Astrocyte (in vitro differentiated cells and primary cell): ENCODE measurements at regions not wholly inside any gene's neighbourhood (a gene's known extent, or its start where the extent isn't known, plus 50 kb on each side); places are given as distances from the start of the nearest gene placed in this dataset.

Experiments
- DNase-seq: peaks from one replicate; pipeline ENCODE4 v3.0.0-alpha.2; 2010; ENCODE audit warnings: low read depth
- FAIRE-seq: peaks from 2 replicates; lab custom pipeline; 2011; peaks lifted over from hg19 to GRCh38; lab: Jason Lieb, UNC
- H2AFZ ChIP-seq: 2 replicates; pipeline ENCODE4 v1.6.0; 2012; ENCODE audit warnings: low read depth, low read length, inconsistent platforms
- H3K27ac ChIP-seq: 2 replicates; pipeline ENCODE4 v1.5.1; 2011; ENCODE audit warnings: low read depth, low read length, inconsistent platforms
- H3K27me3 ChIP-seq: 2 replicates; pipeline ENCODE4 v1.6.0; 2011; ENCODE audit warnings: low read length, inconsistent platforms; ENCODE audit not compliant: insufficient read depth
- H3K36me3 ChIP-seq: 2 replicates; pipeline ENCODE4 v1.5.1; 2011; ENCODE audit warnings: low read length, inconsistent platforms; ENCODE audit not compliant: insufficient read depth
- H3K4me1 ChIP-seq: 2 replicates; pipeline ENCODE4 v1.5.1; 2011; ENCODE audit warnings: low read length, inconsistent platforms; ENCODE audit not compliant: insufficient read depth
- H3K4me2 ChIP-seq: 2 replicates; pipeline ENCODE4 v1.6.0; 2012; ENCODE audit warnings: low read length, inconsistent platforms
- H3K4me3 ChIP-seq: 2 replicates; pipeline ENCODE4 v1.5.1; 2011; ENCODE audit warnings: low read depth, mild to moderate bottlenecking, low read length, inconsistent platforms; ENCODE audit not compliant: insufficient read depth
- H3K79me2 ChIP-seq: 2 replicates; pipeline ENCODE4 v1.6.0; 2012; ENCODE audit warnings: mild to moderate bottlenecking, low read length, inconsistent platforms; ENCODE audit not compliant: insufficient read depth
- H3K9ac ChIP-seq: 2 replicates; pipeline ENCODE4 v1.6.0; 2012; ENCODE audit warnings: mild to moderate bottlenecking, low read length, inconsistent platforms
- H3K9me3 ChIP-seq: 2 replicates; pipeline ENCODE4 v1.5.1; 2012; ENCODE audit warnings: low read depth, mild to moderate bottlenecking, low read length, inconsistent platforms; ENCODE audit not compliant: insufficient read depth
- H4K20me1 ChIP-seq: 2 replicates; pipeline ENCODE4 v1.6.0; 2012; ENCODE audit warnings: low read length, inconsistent platforms; ENCODE audit not compliant: insufficient read depth
- H3K27ac Mint-ChIP-seq: one replicate; pipeline ENCODE4 v1.8.0; 2021; ENCODE audit warnings: mild to moderate bottlenecking, mixed read lengths; ENCODE audit not compliant: unreplicated experiment
- H3K27me3 Mint-ChIP-seq: one replicate; pipeline ENCODE4 v1.8.0; 2021; ENCODE audit warnings: low read depth, mixed read lengths; ENCODE audit not compliant: unreplicated experiment
- H3K36me3 Mint-ChIP-seq: one replicate; pipeline ENCODE4 v1.8.0; 2021; ENCODE audit warnings: low read depth, mixed read lengths; ENCODE audit not compliant: unreplicated experiment
- H3K4me1 Mint-ChIP-seq: one replicate; pipeline ENCODE4 v1.8.0; 2021; ENCODE audit warnings: low read depth, mixed read lengths; ENCODE audit not compliant: unreplicated experiment
- H3K4me3 Mint-ChIP-seq: one replicate; pipeline ENCODE4 v1.8.0; 2021; ENCODE audit warnings: mild to moderate bottlenecking, moderate library complexity, mixed read lengths; ENCODE audit not compliant: unreplicated experiment
- H3K9me3 Mint-ChIP-seq: one replicate; pipeline ENCODE4 v1.8.0; 2021; ENCODE audit warnings: mild to moderate bottlenecking, mixed read lengths; ENCODE audit not compliant: unreplicated experiment
- EZH2 ChIP-seq: IDR thresholded peaks from 2 replicates; pipeline ENCODE4 v1.6.1; 2012; ENCODE audit warnings: mild to moderate bottlenecking, low read length, inconsistent platforms; ENCODE audit not compliant: insufficient read depth
- TF ChIP-seq, protein P1 (sequence below): IDR thresholded peaks from 2 replicates; pipeline ENCODE4 v1.5.1; 2011; ENCODE audit warnings: low read depth, mild to moderate bottlenecking, inconsistent platforms, low read length, moderate library complexity; ENCODE audit not compliant: insufficient read depth

DNA sequence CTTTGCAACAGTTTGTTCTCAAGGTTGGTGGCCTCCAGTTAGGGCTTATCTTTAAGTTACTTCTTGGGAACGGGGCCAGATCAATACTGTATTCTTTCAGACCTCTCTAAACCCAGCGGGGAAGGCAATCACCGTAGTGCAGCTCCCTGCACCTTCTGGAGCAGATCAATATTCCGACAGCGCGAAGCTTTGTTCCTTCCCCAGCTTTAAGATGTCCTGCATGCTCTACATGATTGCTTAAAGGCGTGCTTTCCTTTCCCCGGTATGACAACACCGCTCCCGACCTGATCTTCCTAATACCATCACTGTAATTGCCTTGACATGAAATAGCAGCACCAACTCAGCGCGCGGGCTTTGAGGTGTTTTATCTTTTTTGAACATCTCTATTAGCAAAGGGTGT is 755.2 kb downstream of the NR2F2 start:
- DNase-seq (no peak), FAIRE-seq (no peak)
- Histone ChIP-seq H3K4me2 (no peak overlapping the region), H3K9me3 (peaks cover 2% of the 10 kb centered on the region), H3K4me3 (no peak overlapping the region), H2AFZ (no peak overlapping the region), H3K36me3 (no peaks in the 10 kb centered on the region), H3K4me1 (no peaks in the 10 kb centered on the region), H4K20me1 (no peaks in the 10 kb centered on the region), H3K9ac (no peak overlapping the region), H3K79me2 (no peaks in the 10 kb centered on the region), H3K27ac (no peak overlapping the region), H3K27me3 (peaks cover 12% of the 10 kb centered on the region)
- Mint-ChIP-seq H3K4me1 (peaks cover 17% of the 10 kb centered on the region), H3K4me3 (no peak overlapping the region), H3K27ac (no peak overlapping the region), H3K36me3 (no peaks in the 10 kb centered on the region), H3K27me3 (peaks cover 67% of the 10 kb centered on the region), H3K9me3 (no peaks in the 10 kb centered on the region)
- TF ChIP-seq, protein P1, sequence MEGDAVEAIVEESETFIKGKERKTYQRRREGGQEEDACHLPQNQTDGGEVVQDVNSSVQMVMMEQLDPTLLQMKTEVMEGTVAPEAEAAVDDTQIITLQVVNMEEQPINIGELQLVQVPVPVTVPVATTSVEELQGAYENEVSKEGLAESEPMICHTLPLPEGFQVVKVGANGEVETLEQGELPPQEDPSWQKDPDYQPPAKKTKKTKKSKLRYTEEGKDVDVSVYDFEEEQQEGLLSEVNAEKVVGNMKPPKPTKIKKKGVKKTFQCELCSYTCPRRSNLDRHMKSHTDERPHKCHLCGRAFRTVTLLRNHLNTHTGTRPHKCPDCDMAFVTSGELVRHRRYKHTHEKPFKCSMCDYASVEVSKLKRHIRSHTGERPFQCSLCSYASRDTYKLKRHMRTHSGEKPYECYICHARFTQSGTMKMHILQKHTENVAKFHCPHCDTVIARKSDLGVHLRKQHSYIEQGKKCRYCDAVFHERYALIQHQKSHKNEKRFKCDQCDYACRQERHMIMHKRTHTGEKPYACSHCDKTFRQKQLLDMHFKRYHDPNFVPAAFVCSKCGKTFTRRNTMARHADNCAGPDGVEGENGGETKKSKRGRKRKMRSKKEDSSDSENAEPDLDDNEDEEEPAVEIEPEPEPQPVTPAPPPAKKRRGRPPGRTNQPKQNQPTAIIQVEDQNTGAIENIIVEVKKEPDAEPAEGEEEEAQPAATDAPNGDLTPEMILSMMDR = no peak

GRCh38 chr15:97087006-97087741 is 756.7 kb downstream of the NR2F2 start:
- peaks cover 2% of the 10 kb centered on the region for H3K9me3 ChIP-seq
- H3K36me3 ChIP-seq = no peaks in the 10 kb centered on the region
- DNase-seq (peak; percentile 4), FAIRE-seq (no peak)
- no peak overlapping the region for H3K4me3 ChIP-seq
- no peaks in the 10 kb centered on the region for H3K79me2 ChIP-seq
- no peak overlapping the region for H3K4me2 ChIP-seq
- H3K27ac ChIP-seq = no peak overlapping the region
- no peak overlapping the region for H2AFZ ChIP-seq
- no peaks in the 10 kb centered on the region for H4K20me1 ChIP-seq
- H3K36me3 Mint-ChIP-seq = no peaks in the 10 kb centered on the region
- no peak overlapping the region for H3K9ac ChIP-seq
- peaks cover 12% of the 10 kb centered on the region for H3K27me3 ChIP-seq
- no peaks in the 10 kb centered on the region for H3K4me1 ChIP-seq
- H3K9me3 Mint-ChIP-seq = no peaks in the 10 kb centered on the region
- H3K4me3 Mint-ChIP-seq = no peak overlapping the region
- no peak overlapping the region for H3K27ac Mint-ChIP-seq
- TF ChIP-seq EZH2 = no peak
- TF ChIP-seq, protein P1 = no peak
- H3K27me3 Mint-ChIP-seq = peaks cover 73% of the 10 kb centered on the region
- H3K4me1 Mint-ChIP-seq = peaks cover 11% of the 10 kb centered on the region

- no peak overlapping the region for H3K9ac ChIP-seq
Measured at GRCh38 chr15:97091093-97091492, 760.6 kb downstream of the NR2F2 start.

More at GRCh38 chr15:97091093-97091492, 760.6 kb downstream of the NR2F2 start:
- Mint-ChIP-seq H3K27me3 (peaks cover 76% of the 10 kb centered on the region), H3K36me3 (no peaks in the 10 kb centered on the region), H3K9me3 (no peaks in the 10 kb centered on the region), H3K4me3 (no peak overlapping the region), H3K27ac (no peak overlapping the region), H3K4me1 (no peaks in the 10 kb centered on the region)
- H3K4me3 ChIP-seq = no peak overlapping the region
- no peaks in the 10 kb centered on the region for H3K79me2 ChIP-seq
- H3K27ac ChIP-seq = no peak overlapping the region
- TF ChIP-seq, protein P1 = no peak
- no peak for TF ChIP-seq EZH2
- H3K4me2 ChIP-seq = no peak overlapping the region
- no peaks in the 10 kb centered on the region for H4K20me1 ChIP-seq
- no peaks in the 10 kb centered on the region for H3K4me1 ChIP-seq
- H2AFZ ChIP-seq = no peak overlapping the region
- H3K9me3 ChIP-seq = peaks cover 2% of the 10 kb centered on the region
- peaks cover 3% of the 10 kb centered on the region for H3K27me3 ChIP-seq
- DNase-seq = no peak
- no peaks in the 10 kb centered on the region for H3K36me3 ChIP-seq
- FAIRE-seq = no peak
